DOHH2 (cell line): ENCODE measurements at regions not wholly inside any gene's neighbourhood (a gene's known extent, or its start where the extent isn't known, plus 50 kb on each side); places are given as distances from the start of the nearest gene placed in this dataset.

ENCODE experiments used
- H3F3A ChIP-seq: fragments of 200-600 bp; sonication (generic), shearing (Covaris generic); 2 replicates; pipeline ENCODE4 v1.6.0; 2016; ENCODE audit warnings: antibody characterized with exemption, mild to moderate bottlenecking; ENCODE audit not compliant: control insufficient read depth, insufficient read depth
- H3K27ac ChIP-seq: fragments of 200-600 bp; sonication (generic); 2 replicates; pipeline ENCODE4 v1.5.1; 2014; ENCODE audit warnings: low read depth, mild to moderate bottlenecking, low read length, moderate library complexity
- H3K27me3 ChIP-seq: fragments of 200-600 bp; sonication (generic); 2 replicates; pipeline ENCODE4 v1.6.1; 2014; ENCODE audit warnings: mild to moderate bottlenecking, low read length, mixed read lengths; ENCODE audit not compliant: control insufficient read depth
- H3K36me3 ChIP-seq: fragments of 200-600 bp; sonication (generic); 2 replicates; pipeline ENCODE4 v1.6.1; 2014; ENCODE audit warnings: mild to moderate bottlenecking, low read length, moderate library complexity, mixed read lengths; ENCODE audit not compliant: control insufficient read depth
- H3K4me1 ChIP-seq: fragments of 200-600 bp; sonication (generic); 2 replicates; pipeline ENCODE4 v1.6.1; 2014; ENCODE audit warnings: mild to moderate bottlenecking, low read length, mixed read lengths; ENCODE audit not compliant: control insufficient read depth
- H3K4me2 ChIP-seq: fragments of 200-600 bp; sonication (generic); 2 replicates; pipeline ENCODE4 v1.6.0; 2014; ENCODE audit warnings: mild to moderate bottlenecking, low read length, moderate library complexity
- H3K4me3 ChIP-seq: fragments of 200-600 bp; sonication (generic); 2 replicates; pipeline ENCODE4 v1.5.1; 2014; ENCODE audit warnings: mild to moderate bottlenecking, low read length, mixed read lengths
- H3K79me2 ChIP-seq: fragments of 200-600 bp; sonication (generic); 2 replicates; pipeline ENCODE4 v1.6.1; 2014; ENCODE audit warnings: mild to moderate bottlenecking, low read length, mixed read lengths; ENCODE audit not compliant: control insufficient read depth
- H3K9me2 ChIP-seq: fragments of 200-600 bp; sonication (generic); replicated peaks from 2 replicates; pipeline ENCODE4 v1.6.1; 2014; ENCODE audit warnings: mild to moderate bottlenecking, low read length, mixed read lengths; ENCODE audit not compliant: control insufficient read depth
- H3K9me3 ChIP-seq: fragments of 200-600 bp; sonication (generic); 2 replicates; pipeline ENCODE4 v1.6.1; 2014; ENCODE audit warnings: antibody characterized with exemption, low read length, mixed read lengths; ENCODE audit not compliant: control insufficient read depth, insufficient read depth
- H4K20me1 ChIP-seq: fragments of 200-600 bp; sonication (generic); 2 replicates; pipeline ENCODE4 v1.6.0; 2014; ENCODE audit warnings: low read depth, mild to moderate bottlenecking, antibody characterized with exemption, low read length, moderate library complexity; ENCODE audit not compliant: control insufficient read depth, insufficient read depth
- EZH2phosphoT487 ChIP-seq: fragments of 200-600 bp; sonication (generic); IDR thresholded peaks from 2 replicates; pipeline ENCODE4 v1.6.1; 2017; ENCODE audit warnings: borderline replicate concordance, mild to moderate bottlenecking, antibody characterized with exemption, low read length, moderate library complexity, mixed read lengths
- TF ChIP-seq, protein P1 (sequence below): fragments of 200-600 bp; sonication (generic); IDR thresholded peaks from one replicate; pipeline ENCODE4 v1.5.1; 2014; ENCODE audit warnings: antibody characterized with exemption, mild to moderate bottlenecking, low read depth, low read length; ENCODE audit not compliant: poor library complexity, severe bottlenecking

- no peaks in the 10 kb centered on the region for H4K20me1 ChIP-seq
- no peaks in the 10 kb centered on the region for H3K36me3 ChIP-seq
- no peak overlapping the region for H3K4me3 ChIP-seq
- TF ChIP-seq EZH2phosphoT487: no peak
- TF ChIP-seq, protein P1, sequence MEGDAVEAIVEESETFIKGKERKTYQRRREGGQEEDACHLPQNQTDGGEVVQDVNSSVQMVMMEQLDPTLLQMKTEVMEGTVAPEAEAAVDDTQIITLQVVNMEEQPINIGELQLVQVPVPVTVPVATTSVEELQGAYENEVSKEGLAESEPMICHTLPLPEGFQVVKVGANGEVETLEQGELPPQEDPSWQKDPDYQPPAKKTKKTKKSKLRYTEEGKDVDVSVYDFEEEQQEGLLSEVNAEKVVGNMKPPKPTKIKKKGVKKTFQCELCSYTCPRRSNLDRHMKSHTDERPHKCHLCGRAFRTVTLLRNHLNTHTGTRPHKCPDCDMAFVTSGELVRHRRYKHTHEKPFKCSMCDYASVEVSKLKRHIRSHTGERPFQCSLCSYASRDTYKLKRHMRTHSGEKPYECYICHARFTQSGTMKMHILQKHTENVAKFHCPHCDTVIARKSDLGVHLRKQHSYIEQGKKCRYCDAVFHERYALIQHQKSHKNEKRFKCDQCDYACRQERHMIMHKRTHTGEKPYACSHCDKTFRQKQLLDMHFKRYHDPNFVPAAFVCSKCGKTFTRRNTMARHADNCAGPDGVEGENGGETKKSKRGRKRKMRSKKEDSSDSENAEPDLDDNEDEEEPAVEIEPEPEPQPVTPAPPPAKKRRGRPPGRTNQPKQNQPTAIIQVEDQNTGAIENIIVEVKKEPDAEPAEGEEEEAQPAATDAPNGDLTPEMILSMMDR: no peak
- no peaks in the 10 kb centered on the region for H3K9me3 ChIP-seq
- H3K4me1 ChIP-seq: no peaks in the 10 kb centered on the region
- H3F3A ChIP-seq: no peaks in the 10 kb centered on the region
- H3K4me2 ChIP-seq: no peak overlapping the region
- no peak overlapping the region for H3K27ac ChIP-seq
- H3K9me2 ChIP-seq: no peaks in the 10 kb centered on the region
- H3K27me3 ChIP-seq: no peaks in the 10 kb centered on the region
- H3K79me2 ChIP-seq: no peaks in the 10 kb centered on the region
Measured at GRCh38 chr10:123298583-123298982, 144.4 kb downstream of the BUB3 start.

GRCh38 chr10:123299598-123299997, 145.4 kb downstream of the BUB3 start:
- Histone ChIP-seq H3K36me3 (no peaks in the 10 kb centered on the region), H3K9me2 (no peaks in the 10 kb centered on the region), H3K4me1 (no peaks in the 10 kb centered on the region), H3F3A (no peaks in the 10 kb centered on the region), H3K4me2 (no peak overlapping the region), H4K20me1 (no peaks in the 10 kb centered on the region), H3K4me3 (no peak overlapping the region), H3K9me3 (no peaks in the 10 kb centered on the region), H3K27me3 (no peaks in the 10 kb centered on the region), H3K79me2 (no peaks in the 10 kb centered on the region), H3K27ac (no peak overlapping the region)
- TF ChIP-seq EZH2phosphoT487: no peak
- TF ChIP-seq, protein P1: no peak

DNA sequence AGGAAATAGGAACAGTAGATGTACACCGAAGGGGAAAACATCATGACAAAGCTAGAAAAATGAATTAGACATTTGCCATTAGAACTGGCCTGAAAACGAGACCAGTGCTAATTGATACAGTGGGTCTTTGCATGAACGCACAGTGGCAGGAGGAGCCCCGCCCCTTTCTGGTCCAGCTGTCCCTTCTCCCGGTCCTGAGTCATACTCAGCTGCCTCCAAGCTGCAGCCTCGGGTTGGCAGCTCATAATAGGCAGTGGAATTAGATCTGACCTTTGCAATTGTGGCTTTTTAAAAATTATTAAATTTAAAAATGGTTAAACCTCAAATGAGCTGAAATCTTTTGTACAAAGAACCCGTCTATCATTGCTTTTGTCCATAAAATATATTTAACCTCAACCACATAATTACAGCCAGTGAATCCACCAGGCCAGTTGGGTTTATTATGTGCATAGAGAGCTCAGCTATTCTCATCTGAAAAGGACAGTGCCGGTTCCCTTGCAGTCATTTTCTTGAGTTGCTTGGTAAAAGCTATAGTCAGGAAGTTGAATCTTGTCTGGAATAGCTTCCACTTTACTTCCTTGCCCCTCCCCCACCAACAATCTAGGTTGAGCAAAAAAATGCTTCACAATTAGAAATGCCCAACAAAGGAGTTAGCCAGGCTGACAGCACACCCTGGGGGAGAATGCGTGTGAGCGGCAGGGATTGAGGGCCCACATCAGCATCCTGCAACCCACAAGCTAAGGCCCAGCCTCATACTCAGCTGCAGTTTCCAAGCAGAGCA, 147.1 kb downstream of the BUB3 start:
- H3F3A ChIP-seq: no peaks in the 10 kb centered on the region
- no peaks in the 10 kb centered on the region for H3K4me1 ChIP-seq
- no peak overlapping the region for H3K4me3 ChIP-seq
- no peaks in the 10 kb centered on the region for H3K9me2 ChIP-seq
- H3K9me3 ChIP-seq: no peaks in the 10 kb centered on the region
- H3K79me2 ChIP-seq: no peaks in the 10 kb centered on the region
- no peaks in the 10 kb centered on the region for H4K20me1 ChIP-seq
- H3K27me3 ChIP-seq: no peaks in the 10 kb centered on the region
- no peak for TF ChIP-seq EZH2phosphoT487
- TF ChIP-seq, protein P1: no peak
- no peaks in the 10 kb centered on the region for H3K36me3 ChIP-seq
- no peak overlapping the region for H3K27ac ChIP-seq
- no peak overlapping the region for H3K4me2 ChIP-seq
